Heart left ventricle (tissue), 13 donors: ENCODE measurements at regions not wholly inside any gene's neighbourhood (a gene's known extent, or its start where the extent isn't known, plus 50 kb on each side); places are given as distances from the start of the nearest gene placed in this dataset.

Source experiments
- CTCF ChIP-seq, 12 donors: fragments of 200-600 bp; sonication (generic) in 4 of 12; IDR thresholded peaks; one replicate each; pipeline versions ENCODE4 v1.5.0 to v1.8.0; 2018 to 2022; ENCODE audit warnings: antibody characterized with exemption in 12 of 12, mild to moderate bottlenecking in 5 of 12
- POLR2A ChIP-seq, 2 donors: fragments of 450-650 bp; IDR thresholded peaks; one replicate each; pipeline ENCODE4 v1.6.1; 2017; ENCODE audit warnings: antibody characterized with exemption in 2 of 2, mild to moderate bottlenecking in 2 of 2, moderate library complexity in 2 of 2
- donor health status: ischemic (EF 13 %, LVEDD 7.1; RV severe dilation, severe dysfunction).
- donor health status: DM: no; HTN: yes; CAD: no.
- donor health status: DM: no; HTN: no; CAD: no.
- donor health status: ischemic (EF 25% LVEDD 6.9; RV normal size, moderate dysfunction).
- donor health status: ischemic (EF 25% LVEDD 5.7; RV mildly dilated, moderate dysfunction).
- donor health status: ischemic (EF 35%, LVEDD 5.7; RV mildly dilated, moderate dysfunction).
- donor health status: nonischemic (EF 11% LVEDD 7.7; RV severe dilation, severe dysfunction).
- donor health status: DM: yes; HTN: yes; CAD: no.
- donor health status: PGD.
- donor health status: ischemic (EF 29% LVEDD 5.4; RV normal size, mild dysfunction).
- donor health status: nonischemic (EF 23%, LVEDD 6.1; RV moderate dilation, normal function).

- TF ChIP-seq CTCF (IDR thresholded peaks at IDR 0.05) (no peak), POLR2A (IDR thresholded peaks at IDR 0.05) (no peak)
Measured at GRCh38 chr5:6875376-6875775, 162.1 kb downstream of the TENT4A start.
